ENCODE measurements at regions not wholly inside any gene's neighbourhood (a gene's known extent, or its start where the extent isn't known, plus 50 kb on each side); places are given as distances from the start of the nearest gene placed in this dataset.

DNA sequence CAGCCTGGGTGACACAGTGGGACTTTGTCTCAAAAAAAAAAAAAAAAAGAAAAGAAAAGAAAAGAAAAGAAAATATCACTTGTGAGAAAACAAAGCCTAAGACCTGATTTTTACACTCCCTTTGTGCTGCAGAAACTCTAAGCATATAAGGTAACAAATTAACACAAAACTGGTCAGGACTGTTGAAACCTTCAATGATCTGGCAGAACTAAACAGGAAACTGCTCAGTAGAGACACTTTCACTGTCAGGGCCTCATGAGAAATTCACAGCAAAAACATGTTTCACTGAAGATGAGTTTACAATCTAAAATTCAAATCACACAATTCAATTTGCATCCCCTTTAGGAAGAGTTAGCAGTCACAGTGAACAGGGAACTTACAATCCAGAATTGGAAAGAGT lies 69.1 kb upstream of the HOPX start:
- intact Hi-C loops (cut with DNase I): no loop called here
- DNase-seq: no peak
- no peak overlapping the region for H3K27ac ChIP-seq
- no peak for TF ChIP-seq POLR2A (IDR thresholded peaks at IDR 0.05)
- TF ChIP-seq, protein P1, sequence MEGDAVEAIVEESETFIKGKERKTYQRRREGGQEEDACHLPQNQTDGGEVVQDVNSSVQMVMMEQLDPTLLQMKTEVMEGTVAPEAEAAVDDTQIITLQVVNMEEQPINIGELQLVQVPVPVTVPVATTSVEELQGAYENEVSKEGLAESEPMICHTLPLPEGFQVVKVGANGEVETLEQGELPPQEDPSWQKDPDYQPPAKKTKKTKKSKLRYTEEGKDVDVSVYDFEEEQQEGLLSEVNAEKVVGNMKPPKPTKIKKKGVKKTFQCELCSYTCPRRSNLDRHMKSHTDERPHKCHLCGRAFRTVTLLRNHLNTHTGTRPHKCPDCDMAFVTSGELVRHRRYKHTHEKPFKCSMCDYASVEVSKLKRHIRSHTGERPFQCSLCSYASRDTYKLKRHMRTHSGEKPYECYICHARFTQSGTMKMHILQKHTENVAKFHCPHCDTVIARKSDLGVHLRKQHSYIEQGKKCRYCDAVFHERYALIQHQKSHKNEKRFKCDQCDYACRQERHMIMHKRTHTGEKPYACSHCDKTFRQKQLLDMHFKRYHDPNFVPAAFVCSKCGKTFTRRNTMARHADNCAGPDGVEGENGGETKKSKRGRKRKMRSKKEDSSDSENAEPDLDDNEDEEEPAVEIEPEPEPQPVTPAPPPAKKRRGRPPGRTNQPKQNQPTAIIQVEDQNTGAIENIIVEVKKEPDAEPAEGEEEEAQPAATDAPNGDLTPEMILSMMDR (IDR thresholded peaks at IDR 0.05): no peak
- no peak overlapping the region for H3K4me3 ChIP-seq
- H3K9me3 ChIP-seq (replicated peaks in 1 of 3): no peaks in the 10 kb centered on the region
- no peaks in the 10 kb centered on the region for H3K27me3 ChIP-seq
- no peaks in the 10 kb centered on the region for H3K4me1 ChIP-seq (replicated peaks in 1 of 2)
- H3K36me3 ChIP-seq (replicated peaks in 1 of 2): no peaks in the 10 kb centered on the region

DNA sequence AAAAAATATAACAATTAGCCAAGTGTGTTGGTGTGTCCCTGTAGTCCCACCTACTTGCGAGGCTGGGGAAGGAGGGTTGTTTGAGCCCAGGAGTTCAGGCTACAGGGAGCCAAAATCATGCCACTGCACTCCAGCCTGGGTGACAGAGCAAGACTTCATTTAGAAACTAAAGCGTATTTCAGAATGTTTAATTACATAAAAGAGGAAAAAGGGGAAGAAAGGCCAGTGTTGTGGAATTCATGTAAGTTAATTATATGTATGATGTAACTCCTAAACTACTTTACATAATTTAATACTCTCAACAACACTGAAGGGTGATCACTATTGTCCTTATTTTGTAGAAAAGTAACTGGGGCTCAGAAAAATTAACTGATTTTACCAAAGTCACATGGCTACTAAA lies 67.2 kb upstream of the HOPX start:
- WGBS, 4 donors: 77 to 93% (median 85%) methylated on average over 2 of the region's 2 CpGs
- intact Hi-C loops (cut with DNase I): no loop called here

DNA sequence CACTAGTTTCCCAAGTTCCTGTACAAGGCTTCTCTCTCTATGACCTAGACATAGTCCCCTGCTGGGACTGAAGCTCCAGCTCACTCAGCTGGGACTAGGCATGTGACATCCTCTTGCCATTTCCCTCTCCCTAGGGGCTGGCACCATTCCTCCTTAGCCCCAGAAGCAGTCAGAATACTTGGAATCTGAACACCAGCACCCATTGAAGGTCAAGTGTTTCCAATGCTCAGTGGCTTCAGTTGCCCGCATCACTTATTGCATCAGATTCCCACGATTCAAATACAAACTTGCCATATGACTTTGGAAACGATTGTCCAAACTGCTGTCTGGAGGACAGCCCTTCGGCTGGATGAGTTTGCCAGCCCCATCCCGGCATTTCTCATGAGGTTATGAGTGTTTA lies 65.5 kb upstream of the HOPX start:
- H3K4me1 ChIP-seq (replicated peaks in 1 of 2): no peaks in the 10 kb centered on the region
- no peak for TF ChIP-seq POLR2A (IDR thresholded peaks at IDR 0.05)
- TF ChIP-seq, protein P1 (IDR thresholded peaks at IDR 0.05): no peak
- no peaks in the 10 kb centered on the region for H3K9me3 ChIP-seq (replicated peaks in 1 of 3)
- no peaks in the 10 kb centered on the region for H3K36me3 ChIP-seq (replicated peaks in 1 of 2)
- no peak overlapping the region for H3K4me3 ChIP-seq
- WGBS, 4 donors: 72 to 85% (median 80%) methylated on average over 5 of the region's 5 CpGs
- intact Hi-C loops (cut with DNase I): no loop called here
- no peak for DNase-seq
- no peaks in the 10 kb centered on the region for H3K27me3 ChIP-seq
- H3K27ac ChIP-seq: no peak overlapping the region

More for the DNA sequence above, 67.2 kb upstream of the HOPX start:
- Histone ChIP-seq H3K9me3 (replicated peaks in 1 of 3) (no peaks in the 10 kb centered on the region), H3K36me3 (replicated peaks in 1 of 2) (no peaks in the 10 kb centered on the region), H3K27ac (no peak overlapping the region), H3K27me3 (no peaks in the 10 kb centered on the region), H3K4me1 (replicated peaks in 1 of 2) (no peaks in the 10 kb centered on the region), H3K4me3 (no peak overlapping the region)
- DNase-seq: no peak
- TF ChIP-seq, protein P1 (IDR thresholded peaks at IDR 0.05): no peak
- TF ChIP-seq POLR2A (IDR thresholded peaks at IDR 0.05): no peak

DNA sequence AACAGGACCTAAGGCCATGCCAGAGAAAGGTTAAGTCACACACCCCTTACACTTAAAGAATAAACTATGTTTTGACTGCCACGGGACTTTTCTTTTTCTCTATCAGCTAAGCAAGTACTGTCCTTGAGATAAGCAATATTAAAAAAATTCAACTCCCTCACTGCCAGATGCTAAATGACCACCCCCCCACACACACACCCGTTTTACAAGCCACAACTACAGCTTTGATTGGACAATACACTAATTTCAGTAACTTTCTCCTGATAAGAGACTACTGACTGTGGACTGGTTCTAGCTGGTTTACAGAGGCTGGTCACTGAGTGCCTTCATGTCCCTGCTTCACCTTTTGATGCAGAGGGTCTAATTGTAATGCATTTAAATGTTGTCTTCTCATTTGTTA lies 63.9 kb upstream of the HOPX start:
- TF ChIP-seq, protein P1 (IDR thresholded peaks at IDR 0.05): no peak
- no peak for TF ChIP-seq POLR2A (IDR thresholded peaks at IDR 0.05)
- Histone ChIP-seq H3K36me3 (replicated peaks in 1 of 2) (no peaks in the 10 kb centered on the region), H3K4me3 (no peak overlapping the region), H3K27me3 (no peaks in the 10 kb centered on the region), H3K27ac (no peak overlapping the region), H3K9me3 (replicated peaks in 1 of 3) (no peaks in the 10 kb centered on the region), H3K4me1 (replicated peaks in 1 of 2) (no peaks in the 10 kb centered on the region)
- WGBS, 4 donors: 28 to 45% (median 38%) methylated on average over 2 of the region's 2 CpGs
- no peak for DNase-seq
- intact Hi-C loops (cut with DNase I): no loop called here
